Esophagus muscularis mucosa (tissue), 4 donors: ENCODE measurements at regions not wholly inside any gene's neighbourhood (a gene's known extent, or its start where the extent isn't known, plus 50 kb on each side); places are given as distances from the start of the nearest gene placed in this dataset.

ENCODE experiments used
- CTCF ChIP-seq, 3 experiments: fragments of 200-600 bp in 2 of 3; fragments of 450-650 bp in 1 of 3; sonication (generic) in 2 of 3; IDR thresholded peaks; one replicate each; pipeline ENCODE4 v1.5.1; 2017 to 2019; ENCODE audit warnings: antibody characterized with exemption in 3 of 3, mild to moderate bottlenecking in 2 of 3, moderate library complexity in 1 of 3
- EP300 ChIP-seq: sonication (generic); formaldehyde crosslinking; IDR thresholded peaks from one replicate; pipeline ENCODE4 v1.6.1; 2017; ENCODE audit warnings: antibody characterized with exemption
- POLR2A ChIP-seq: fragments of 450-650 bp; IDR thresholded peaks from one replicate; pipeline ENCODE4 v1.6.1; 2017; ENCODE audit warnings: antibody characterized with exemption, moderate library complexity, mild to moderate bottlenecking, low read depth

GRCh38 chr9:103731541-103731940 lies 362.6 kb upstream of the SMC2 start:
- TF ChIP-seq EP300 (no peak), CTCF (IDR thresholded peaks at IDR 0.05) (no peak), POLR2A (no peak)
